GM21717 (cell line): ENCODE measurements at regions not wholly inside any gene's neighbourhood (a gene's known extent, or its start where the extent isn't known, plus 50 kb on each side); places are given as distances from the start of the nearest gene placed in this dataset.
A peak's percentile ranks its signal among the peaks of the same experiment; 100 is the strongest.

Source experiments
- ATAC-seq: cut with Tn5 transposase; IDR thresholded peaks from one replicate; pipeline ENCODE4 v1.9.1; 2021; ENCODE audit warnings: mild to moderate bottlenecking, moderate library complexity; ENCODE audit not compliant: unreplicated experiment

DNA sequence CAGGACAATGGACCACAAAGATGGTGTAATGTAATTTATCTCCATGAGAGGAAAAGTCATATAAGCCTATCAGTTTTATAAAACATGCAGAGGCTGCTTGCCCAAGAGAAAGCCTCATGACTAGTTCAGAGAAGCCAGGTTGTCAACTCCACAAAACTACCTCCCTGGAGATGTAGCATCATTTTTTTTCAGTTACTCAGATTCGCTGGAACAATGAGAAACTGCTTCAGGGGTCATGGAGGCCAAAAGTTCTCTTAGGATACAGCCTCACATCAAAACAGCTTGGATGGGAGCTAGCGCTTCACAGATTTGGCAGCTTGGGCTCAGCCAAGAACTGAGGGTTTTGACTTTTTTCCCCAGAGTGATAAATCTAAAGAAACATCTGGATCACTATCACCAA, 263.5 kb downstream of the INSIG2 start:
- no peak for ATAC-seq

DNA sequence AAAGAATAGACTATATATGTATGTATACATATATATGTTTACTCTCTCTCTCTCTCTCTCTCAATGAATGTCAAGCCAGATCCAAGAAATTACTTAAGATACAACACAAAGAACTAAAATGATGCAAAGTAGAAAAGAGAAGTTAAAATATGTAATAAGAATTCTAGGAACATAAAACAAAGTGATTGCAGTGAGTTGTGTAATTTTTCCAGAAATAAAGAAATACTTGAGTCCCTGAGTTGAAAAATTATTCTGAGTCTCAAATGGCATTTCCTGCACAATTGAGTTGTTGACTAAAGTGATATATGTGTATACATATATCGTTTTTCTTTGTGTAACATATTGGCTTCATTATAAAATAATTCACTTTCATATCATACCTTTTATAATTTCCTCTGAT, 262.4 kb downstream of the INSIG2 start:
- no peak for ATAC-seq

DNA sequence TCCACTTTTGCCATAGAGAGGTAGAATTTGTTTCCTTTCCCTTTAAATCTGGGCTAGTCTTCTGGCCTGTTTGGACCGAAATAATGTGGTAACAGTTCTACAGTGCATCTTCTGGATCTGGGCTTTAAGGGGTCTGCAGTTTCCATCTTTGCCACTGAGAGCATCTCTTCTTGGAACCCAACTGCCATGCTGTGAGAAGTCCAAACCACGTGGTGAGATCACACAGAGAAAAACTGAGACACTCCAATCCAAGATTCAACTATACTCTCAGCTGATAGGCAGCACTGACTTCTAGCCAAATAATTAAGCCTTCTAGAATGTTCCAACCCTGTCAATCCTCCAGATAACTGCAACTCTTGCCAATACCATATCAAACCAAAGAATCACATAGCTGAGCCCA, 261.1 kb downstream of the INSIG2 start:
- no peak for ATAC-seq

DNA sequence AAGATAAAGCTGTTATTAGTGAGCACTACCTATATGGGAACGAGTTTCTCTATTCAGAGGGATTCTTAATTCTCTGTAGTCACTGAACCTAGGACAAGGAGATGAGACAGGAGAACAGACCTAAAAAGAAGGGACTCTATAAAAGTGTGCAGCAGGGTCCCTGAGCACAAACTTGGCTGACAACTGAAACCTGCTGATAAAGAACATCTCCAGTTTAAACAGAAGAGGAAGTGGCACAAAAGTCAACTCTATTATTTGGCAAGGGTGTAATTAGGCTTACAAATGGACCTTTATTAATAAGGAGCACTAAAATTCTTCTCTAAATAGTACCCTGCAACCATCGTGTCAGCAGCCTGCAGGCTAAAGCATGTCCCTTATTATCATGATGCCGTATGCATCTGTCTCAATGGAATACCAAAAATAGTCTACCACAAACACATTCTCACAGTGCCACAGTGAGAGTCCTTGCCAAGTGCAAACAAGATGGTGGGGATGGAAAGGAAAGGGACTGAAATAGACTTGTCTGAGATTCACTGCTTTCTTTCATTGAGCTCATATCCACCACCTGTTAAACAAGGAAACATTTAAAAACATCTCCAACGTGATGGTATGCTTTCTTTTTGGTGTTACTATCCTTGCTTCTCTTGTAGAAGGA, 260.2 kb downstream of the INSIG2 start:
- ATAC-seq = no peak

DNA sequence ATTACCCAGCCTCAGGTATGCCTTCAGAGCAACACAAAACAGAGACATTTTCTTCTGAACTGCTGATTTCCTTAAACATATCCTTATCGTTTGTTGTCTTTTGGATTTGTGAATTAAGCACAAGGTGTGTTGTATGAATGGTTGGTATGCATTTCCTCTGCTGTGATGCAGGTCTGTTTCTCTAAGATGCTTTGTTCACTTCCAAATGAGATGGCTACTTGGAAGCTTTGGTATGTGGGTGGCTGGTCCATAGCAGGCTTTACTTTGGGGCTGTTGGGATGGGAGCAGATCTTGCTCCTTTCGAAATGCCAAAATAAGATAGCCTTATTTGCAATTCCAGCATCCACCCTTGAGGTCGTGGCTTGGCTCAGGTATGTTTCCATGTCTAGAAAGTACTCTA, 257.2 kb downstream of the INSIG2 start:
- ATAC-seq = no peak

DNA sequence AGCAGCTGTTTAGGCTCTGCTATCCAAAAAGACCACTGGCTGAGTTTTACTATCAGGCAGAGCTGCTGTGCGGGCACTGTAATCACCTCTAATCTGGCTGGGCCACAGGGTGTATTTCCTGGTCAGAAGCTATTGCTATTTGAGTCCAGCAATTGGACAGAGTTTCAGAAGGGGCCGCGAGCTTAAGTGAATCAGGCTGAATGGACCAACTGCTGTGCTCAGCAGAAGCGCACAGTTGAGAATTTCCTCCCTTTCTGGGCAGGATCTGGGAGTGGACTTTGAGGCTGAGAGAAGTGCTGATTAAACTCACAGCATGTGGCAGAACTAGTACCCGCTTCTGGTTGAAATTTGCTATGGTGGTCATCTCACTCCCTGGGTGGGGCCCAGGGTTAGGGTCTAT, 251.8 kb downstream of the INSIG2 start:
- ATAC-seq = no peak

DNA sequence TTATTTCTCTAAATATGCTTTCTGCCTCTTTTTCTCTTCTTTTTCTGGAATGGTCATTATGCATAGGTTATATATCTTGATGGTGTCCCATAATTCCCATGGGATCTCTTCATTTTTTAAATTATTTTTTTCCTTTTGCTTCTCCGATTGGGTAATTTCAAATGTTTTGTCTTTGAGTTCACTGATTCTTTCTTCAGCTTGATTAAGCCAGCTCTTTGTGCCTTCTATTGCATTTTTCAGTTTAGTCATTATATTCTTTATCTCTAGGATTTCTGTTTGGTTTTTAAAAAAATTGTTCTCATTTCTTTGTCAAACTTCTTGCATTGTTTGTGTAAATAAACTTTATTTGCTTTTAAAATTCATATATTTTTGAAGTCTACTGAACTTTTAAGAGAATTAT, 251.1 kb downstream of the INSIG2 start:
- ATAC-seq = no peak

DNA sequence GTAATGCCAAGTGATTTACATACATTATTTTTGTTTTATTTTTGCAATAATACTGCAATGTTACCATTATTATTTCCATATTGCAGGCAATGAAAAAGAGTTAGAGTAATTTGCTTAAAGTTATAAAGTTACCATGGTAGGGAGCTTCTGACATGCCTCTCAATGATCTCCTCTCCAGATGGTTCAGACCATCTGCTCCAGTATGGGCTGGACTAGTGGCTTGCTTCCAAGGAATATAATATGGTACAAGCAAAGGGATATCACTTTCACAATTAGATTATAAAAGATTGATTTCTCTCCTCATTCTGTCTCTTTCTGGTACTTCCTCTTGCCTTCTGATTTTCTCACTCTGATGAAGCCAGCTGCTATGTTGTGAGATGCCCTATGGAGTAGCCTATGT, 245.4 kb downstream of the INSIG2 start:
- no peak for ATAC-seq

DNA sequence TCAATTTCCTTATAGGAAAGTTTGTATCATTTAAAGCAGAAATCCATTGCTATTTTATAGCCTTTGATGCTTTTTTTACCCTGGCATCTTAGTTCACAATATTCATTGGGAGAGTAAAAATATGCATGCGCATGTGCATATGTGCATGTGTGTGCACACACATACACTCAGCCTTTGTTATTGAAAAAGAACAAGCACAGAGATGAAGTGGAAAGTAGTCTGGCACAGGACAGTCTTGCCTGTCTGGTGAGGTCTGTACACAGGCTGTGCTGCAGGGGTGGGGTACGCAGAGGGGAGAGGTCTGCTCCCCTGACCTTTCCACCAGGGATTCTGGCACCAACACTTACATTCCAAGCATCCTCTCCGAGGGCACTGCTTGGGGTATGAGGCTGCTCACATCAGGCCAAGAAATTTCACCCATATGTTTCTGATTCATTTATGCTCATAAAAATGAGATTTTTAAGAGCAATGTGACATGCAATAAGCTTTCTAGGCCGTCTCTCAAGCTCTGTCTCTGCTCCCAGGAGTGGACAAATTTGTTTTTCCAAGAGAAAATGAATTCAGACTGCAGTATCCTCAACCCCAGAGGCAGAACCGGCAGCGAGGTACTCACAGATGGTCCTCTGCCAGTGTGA, 237.2 kb downstream of the INSIG2 start:
- ATAC-seq = no peak

DNA sequence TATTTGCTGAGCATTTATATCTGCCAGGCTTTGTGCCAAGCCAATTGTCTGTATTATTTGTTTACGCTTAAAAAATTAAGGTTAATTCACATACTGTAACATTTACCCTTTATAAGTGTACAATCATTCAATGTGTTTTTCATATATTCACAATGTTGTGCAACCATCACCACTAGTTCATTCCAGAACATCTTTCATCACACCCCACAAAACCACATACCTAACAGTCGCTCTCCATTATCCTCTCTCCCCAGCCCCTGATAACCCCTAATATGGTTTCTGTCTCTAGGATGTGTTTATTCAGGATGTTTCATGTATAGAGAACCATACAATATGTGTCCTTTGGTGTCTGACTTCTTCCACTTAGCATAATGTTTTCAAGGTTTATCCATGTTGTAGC, 234.1 kb downstream of the INSIG2 start:
- ATAC-seq = no peak

DNA sequence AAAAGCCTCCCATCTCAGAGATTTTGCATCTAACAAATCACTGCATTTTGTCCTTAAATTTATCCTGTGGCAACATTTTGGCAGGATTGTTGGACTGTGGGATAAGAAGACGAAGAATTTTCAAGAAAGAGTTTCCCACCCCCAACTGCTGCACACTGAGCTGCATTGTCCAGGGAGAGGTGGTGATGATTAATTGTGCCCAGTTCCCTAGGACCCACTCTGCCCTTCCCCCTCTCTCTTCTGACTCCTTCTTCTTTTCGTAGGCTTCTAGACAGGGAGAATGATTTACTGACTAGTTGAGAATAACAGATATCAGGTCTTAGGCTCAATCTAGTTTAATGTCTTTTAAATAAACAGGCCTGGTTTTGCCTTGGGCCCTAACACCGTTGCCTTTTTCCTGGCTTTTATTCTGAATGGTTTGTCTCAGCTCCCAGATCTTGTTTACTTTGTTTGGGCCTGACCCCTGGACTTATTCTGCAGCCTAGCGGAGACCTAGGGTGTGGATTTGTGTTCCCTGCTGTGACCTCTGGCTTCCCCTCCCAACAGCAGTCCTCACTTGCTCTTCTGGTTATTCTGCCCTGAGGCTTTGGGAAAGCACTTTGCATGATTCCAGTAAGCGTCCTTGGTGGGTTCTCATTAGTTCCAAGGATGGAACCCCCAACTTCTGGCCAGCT, 233.3 kb downstream of the INSIG2 start:
- ATAC-seq = no peak

DNA sequence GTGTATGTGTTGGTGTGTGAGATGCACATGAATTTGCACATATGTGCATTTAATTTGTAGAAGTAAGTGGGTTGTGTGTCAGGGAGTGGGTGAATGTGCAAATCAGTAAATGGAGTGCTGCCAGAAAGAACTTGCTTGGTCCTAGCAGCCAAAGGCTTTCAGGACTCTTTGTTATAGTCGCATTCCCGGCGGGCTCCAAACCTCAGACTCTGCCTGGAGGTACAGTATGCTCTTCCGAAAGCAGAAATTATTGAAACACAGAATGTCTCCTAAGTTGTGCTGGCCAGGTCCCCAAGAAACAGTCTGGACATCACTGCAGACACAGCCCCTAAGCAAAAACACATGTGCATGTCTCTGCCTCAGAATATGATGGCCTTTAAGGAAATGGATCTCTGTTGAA, 232.4 kb downstream of the INSIG2 start:
- no peak for ATAC-seq

DNA sequence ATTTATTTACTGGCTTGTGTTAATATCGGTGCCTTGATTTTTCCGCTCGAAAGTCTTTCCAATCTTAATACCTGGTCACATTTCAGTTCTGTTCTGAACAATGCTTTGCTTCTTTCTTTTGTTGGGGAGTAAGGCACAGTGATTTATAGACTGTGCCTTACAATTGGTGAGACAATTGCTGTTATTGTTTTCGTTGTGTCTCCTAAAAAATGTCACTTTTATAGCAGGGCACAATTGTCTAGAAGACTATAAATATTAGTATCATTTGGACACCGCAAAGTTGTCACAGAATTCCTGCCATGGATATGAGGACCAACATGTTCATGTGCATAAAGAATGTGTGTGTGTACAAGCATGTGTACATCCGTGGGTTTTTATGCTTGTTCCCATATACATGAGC, 231.9 kb downstream of the INSIG2 start:
- no peak for ATAC-seq

DNA sequence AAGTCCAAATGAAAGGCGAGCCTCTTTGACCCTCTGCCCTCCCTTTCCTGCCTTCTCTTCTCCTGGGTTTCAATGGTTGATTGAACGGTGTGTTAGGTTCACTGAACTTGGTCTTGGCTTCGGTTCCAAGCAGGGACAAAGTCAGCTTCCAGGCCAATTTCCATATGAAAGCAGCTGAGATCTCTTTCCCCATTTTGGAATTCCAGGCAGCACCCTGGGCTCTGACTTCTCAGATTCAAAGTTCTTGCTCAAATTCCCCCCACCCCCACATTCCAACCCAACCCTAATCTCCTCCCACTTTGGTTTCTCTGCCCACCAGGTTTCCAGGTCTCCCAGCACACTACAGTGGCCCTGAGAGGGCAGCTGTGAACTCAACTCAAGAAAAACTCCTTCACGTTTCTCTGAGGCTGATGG, 231.0 kb downstream of the INSIG2 start:
- no peak for ATAC-seq

DNA sequence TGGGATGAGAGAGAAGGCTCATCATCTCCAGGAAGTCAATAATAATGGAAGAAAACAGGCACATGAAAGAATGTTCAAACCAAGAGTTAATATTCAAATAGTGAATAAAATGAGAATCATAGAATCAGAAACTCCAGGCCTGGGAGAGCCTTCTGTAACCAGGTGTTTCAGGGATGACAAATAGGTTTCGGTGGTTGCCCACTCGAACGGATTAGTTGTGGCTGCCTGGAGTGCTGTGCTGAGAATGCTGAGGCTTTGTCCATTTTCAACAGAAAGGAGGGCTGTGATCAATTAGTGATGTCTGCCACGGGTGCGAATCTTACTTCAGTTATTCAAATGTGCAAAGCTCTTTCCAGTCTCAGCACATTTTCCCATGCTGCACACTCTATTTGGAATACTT, 227.3 kb downstream of the INSIG2 start:
- ATAC-seq = no peak

DNA sequence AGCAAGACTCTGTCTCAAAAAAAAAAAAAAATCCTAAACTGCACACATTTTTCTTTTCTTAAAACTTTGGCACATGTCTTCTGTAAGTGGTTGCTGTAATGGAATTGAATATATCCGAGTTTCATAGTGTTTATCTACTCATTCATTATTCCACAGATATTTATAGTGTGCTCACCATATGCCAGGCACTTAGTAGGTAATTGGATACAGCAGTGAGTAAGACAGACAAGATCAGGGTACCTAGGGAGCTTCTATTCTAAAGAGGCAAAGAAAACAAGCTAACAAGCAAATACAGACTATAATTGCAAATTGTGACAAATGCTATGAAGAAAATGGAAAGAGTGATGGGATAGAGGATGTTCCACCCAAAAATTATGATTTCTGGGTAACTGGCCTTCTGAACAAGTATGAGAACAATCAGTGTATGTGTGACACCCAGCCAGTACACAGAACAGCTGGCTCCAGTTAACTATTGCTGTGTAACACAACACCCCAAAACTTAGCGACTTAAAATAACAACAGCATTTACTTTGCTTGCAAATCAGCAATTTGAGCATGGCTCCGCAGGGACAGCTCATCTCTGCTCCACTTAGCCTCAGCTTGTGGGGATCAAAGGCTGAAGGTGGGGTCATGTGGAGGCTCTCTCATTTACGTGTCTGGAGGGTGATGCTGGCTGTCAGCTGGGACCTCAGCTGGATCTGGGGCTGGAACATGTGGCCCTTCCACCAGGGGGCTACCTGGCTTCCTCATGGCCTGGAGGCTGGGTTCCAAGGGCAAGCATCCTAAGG, 224.9 kb downstream of the INSIG2 start:
- ATAC-seq = no peak

DNA sequence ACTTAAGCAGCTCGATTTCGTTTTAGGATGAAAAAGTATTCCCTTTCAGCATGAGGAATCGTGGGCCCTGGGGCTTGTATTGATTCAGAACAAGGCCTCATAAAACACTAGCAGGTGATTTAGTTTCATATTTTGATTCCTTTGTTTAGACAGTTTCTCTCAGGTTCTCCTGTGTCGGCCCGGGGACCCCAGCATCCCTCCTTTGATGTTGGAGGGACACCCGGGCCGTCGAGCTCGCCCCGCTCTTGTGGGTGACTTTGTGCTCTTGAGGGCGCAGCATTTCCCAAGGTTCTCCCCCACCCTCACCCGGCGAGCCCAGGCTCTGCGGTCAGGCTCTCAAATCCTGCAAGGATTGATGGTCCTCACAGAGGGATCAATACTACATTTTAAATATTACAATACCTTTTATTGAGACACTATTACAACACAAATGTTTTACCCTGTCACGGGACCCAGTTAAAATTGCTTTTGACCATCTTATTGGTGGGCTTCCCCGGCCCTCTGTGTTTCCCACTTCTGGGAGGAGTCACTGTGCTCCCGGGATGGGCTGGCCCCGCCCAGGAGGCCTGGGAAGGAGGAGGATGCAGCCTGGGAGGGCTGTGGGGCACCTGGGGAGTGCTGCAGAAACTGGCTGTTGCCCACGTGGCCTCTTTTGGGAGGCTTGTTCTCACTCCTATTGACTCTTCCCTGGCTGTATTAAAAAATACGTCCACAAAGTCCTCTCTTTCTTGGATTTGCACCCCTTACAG, 222.6 kb downstream of the INSIG2 start:
- ATAC-seq = no peak

DNA sequence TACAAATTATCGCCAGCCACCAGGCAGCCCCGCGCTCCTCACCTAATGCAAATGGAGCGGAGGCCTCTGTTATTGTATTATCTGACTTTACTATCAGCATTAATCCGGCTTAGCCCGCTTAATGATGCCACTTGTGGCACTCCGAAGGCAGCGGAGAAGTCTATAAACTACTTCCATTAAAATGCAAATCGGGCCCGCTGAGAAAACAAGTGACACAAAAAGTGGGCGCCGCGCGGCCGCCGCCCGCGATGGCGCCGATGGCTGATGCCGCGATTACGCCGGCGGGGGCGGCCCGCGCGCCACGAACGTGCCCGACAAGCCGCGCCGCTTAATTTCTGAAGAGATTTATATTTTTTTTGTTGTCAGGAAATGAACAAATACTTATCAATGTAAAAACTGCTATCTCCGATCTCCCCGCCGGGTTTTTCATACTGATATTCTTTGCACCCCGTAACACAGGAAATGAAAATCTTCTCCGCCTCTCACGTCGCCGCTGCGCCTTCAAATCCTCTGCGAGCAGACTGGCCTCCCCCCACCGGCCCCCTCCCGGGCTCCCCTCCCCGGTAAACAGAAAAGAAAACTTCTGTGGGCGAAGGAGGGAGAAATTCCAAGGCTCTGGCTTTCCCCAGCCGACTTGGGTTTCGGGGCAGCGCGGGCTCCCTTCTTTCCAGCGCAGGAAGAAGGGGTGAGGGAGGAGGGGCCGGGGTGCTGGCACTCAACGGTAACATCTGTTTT, 221.8 kb downstream of the INSIG2 start:
- ATAC-seq = peak; percentile 69

DNA sequence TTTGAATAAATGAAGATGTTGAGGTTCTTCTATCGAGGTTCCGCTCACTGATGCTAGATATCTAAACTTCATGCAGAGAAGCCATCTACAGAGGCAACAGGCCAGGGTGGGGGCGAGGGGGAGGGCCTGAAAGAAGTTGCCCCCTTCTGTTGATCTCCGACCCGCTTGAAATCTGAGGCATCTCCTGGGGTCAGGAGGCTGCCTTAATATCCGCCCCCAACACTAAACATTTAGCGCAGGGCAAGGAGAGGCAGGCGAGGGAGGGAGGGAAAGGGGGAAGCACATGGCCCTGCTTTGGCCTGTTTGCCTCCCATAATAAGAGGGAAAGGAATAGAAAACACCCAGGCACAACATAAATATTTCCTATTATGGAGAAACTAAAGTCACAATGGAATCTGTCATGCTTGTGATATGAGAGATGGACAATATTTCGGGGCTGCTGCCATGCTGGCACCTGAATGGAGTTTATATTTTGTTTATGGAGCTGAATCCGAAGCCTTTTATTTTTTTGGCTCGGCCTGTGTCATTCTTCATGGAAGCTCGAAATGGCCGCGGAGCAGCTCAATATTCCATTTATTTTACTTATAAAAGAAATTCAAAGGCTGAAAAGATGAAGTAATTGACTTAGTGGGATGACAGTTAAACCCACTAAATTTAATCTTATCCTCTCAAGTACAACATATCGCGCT, 221.1 kb downstream of the INSIG2 start:
- no peak for ATAC-seq

DNA sequence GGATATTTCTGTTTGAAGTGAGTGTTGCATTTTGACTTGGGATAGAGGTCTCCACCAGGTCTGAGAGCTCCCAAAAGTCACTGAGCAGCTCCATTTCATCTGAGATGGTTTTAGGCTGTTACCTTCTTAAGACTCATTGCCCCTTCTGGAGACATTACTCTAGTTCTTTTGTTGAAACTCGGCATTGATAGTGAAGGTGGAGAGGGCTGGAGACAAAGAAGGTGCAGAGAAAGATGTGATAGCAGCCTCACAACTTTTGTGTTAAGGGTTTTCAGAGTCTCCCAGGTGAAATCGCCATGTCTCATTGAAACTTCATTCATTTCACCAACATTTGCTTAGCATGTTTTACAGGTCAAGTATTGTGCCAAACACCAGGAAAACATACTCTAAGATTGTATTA, 219.6 kb downstream of the INSIG2 start:
- no peak for ATAC-seq
